CD4-positive, alpha-beta T cell (primary cell): ENCODE measurements at regions not wholly inside any gene's neighbourhood (a gene's known extent, or its start where the extent isn't known, plus 50 kb on each side); places are given as distances from the start of the nearest gene placed in this dataset.

Experiments used
- ATAC-seq: fragments of 200-7000 bp; cut with Tn5 transposase; one replicate; pipeline ENCODE4 v1.10.0; 2022; ENCODE audit warnings: mild to moderate bottlenecking; ENCODE audit not compliant: poor library complexity
- CTCF ChIA-PET: fragments of 350-600 bp; sonication (Branson Sonifier 250); formaldehyde crosslinking; loops from one replicate; lab custom pipeline; 2021; ENCODE audit warnings: antibody characterized with exemption, inconsistent platforms; lab: Charles Lee
- POLR2A ChIA-PET: fragments of 350-600 bp; sonication (Branson Sonifier 250); formaldehyde crosslinking; loops from one replicate; lab custom pipeline; 2021; ENCODE audit warnings: antibody characterized with exemption, inconsistent platforms; lab: Charles Lee
- DNase-seq, 14 experiments: peaks; one replicate each; pipeline ENCODE4 v3.0.0-alpha.2; 2013 to 2020; ENCODE audit warnings: mixed read lengths in 2 of 14
- H3K27ac ChIP-seq, 2 donors: one replicate each; pipeline versions ENCODE4 v1.5.1 to v1.7.0; 2013; ENCODE audit warnings: low read length in 2 of 2, low read depth in 1 of 2, mild to moderate bottlenecking in 1 of 2
- H3K27me3 ChIP-seq, 2 experiments: 1 replicate in 1 of 2; 2 replicates in 1 of 2; pipeline versions ENCODE4 v1.6.1 to v1.7.0; 2013; ENCODE audit warnings: low read length in 2 of 2, control low read depth in 1 of 2, mild to moderate bottlenecking in 1 of 2, moderate library complexity in 1 of 2; ENCODE audit not compliant: insufficient read depth in 2 of 2, control insufficient read depth in 1 of 2
- H3K36me3 ChIP-seq: one replicate; pipeline ENCODE4 v1.6.1; 2013; ENCODE audit warnings: low read length, control low read depth; ENCODE audit not compliant: insufficient read depth
- H3K4me1 ChIP-seq: one replicate; pipeline ENCODE4 v1.6.1; 2013; ENCODE audit warnings: low read length, control low read depth; ENCODE audit not compliant: insufficient read depth
- H3K4me3 ChIP-seq: one replicate; pipeline ENCODE4 v1.5.1; 2013; ENCODE audit warnings: mild to moderate bottlenecking, low read length, moderate library complexity
- H3K9me3 ChIP-seq, 2 experiments: 1 replicate in 1 of 2; 2 replicates in 1 of 2; pipeline versions ENCODE4 v1.6.1 to v1.7.0; 2013; ENCODE audit warnings: low read length in 2 of 2, mild to moderate bottlenecking in 2 of 2, control low read depth in 1 of 2, moderate library complexity in 1 of 2; ENCODE audit not compliant: control insufficient read depth in 1 of 2, insufficient read depth in 1 of 2
- H3K27ac Mint-ChIP-seq: one replicate; pipeline ENCODE4 v1.8.0; 2020; ENCODE audit warnings: mixed read lengths
- H3K27me3 Mint-ChIP-seq: one replicate; pipeline ENCODE4 v1.8.0; 2021; ENCODE audit warnings: mixed read lengths
- H3K36me3 Mint-ChIP-seq: one replicate; pipeline ENCODE4 v1.8.0; 2021; ENCODE audit warnings: low read depth, mixed read lengths
- H3K4me1 Mint-ChIP-seq: one replicate; pipeline ENCODE4 v1.8.0; 2021; ENCODE audit warnings: low read depth, mixed read lengths
- H3K4me3 Mint-ChIP-seq: one replicate; pipeline ENCODE4 v1.8.0; 2020; ENCODE audit warnings: mild to moderate bottlenecking, mixed read lengths
- H3K9me3 Mint-ChIP-seq: one replicate; pipeline ENCODE4 v1.8.0; 2020; ENCODE audit warnings: mixed read lengths
- CTCF ChIP-seq: fragments of 200-600 bp; IDR thresholded peaks from one replicate; pipeline ENCODE4 v1.8.0; 2022; ENCODE audit warnings: antibody characterized with exemption, mild to moderate bottlenecking
- intact Hi-C, 2 experiments: fragments of 100-400 bp; cut with DNase I in 1 of 2; cut with micrococcal nuclease in 1 of 2; formaldehyde crosslinking; loops; one replicate each; pipeline versions ENCODE4 v1.15.1 to v1.9.0; 2023 to 2025; cut with DNase I, micrococcal nuclease

GRCh38 chr16:85190572-85190971 lies 78.3 kb upstream of the CIBAR2 start:
- Histone ChIP-seq H3K9me3 (peaks cover 7 to 37% of the 10 kb centered on the region in 2 experiments), H3K36me3 (no peaks in the 10 kb centered on the region), H3K4me1 (no peaks in the 10 kb centered on the region), H3K4me3 (no peak overlapping the region), H3K27me3 (no peaks in the 10 kb centered on the region), H3K27ac (no peak overlapping the region)
- peaks cover 2% of the 10 kb centered on the region for H3K9me3 Mint-ChIP-seq
- no peaks in the 10 kb centered on the region for H3K27me3 Mint-ChIP-seq
- DNase-seq (no peak), ATAC-seq (no peak)
- no peaks in the 10 kb centered on the region for H3K4me1 Mint-ChIP-seq
- POLR2A ChIA-PET, result no interaction called here
- TF ChIP-seq CTCF, result no peak
- no peak overlapping the region for H3K27ac Mint-ChIP-seq
- CTCF ChIA-PET, result no interaction called here
- no peak overlapping the region for H3K4me3 Mint-ChIP-seq
- intact Hi-C loops, result no loop called here
- H3K36me3 Mint-ChIP-seq, result no peaks in the 10 kb centered on the region

- H3K27ac Mint-ChIP-seq, result no peak overlapping the region
- intact Hi-C loops, result no loop called here
- DNase-seq (no peak), ATAC-seq (no peak)
- ChIA-PET CTCF (no interaction called here), POLR2A (no interaction called here)
- H3K36me3 ChIP-seq, result no peaks in the 10 kb centered on the region
- H3K9me3 ChIP-seq, result peaks cover 7 to 33% of the 10 kb centered on the region in 2 experiments
- no peak for TF ChIP-seq CTCF
- peaks cover 2% of the 10 kb centered on the region for H3K9me3 Mint-ChIP-seq
- H3K36me3 Mint-ChIP-seq, result no peaks in the 10 kb centered on the region
- no peaks in the 10 kb centered on the region for H3K27me3 ChIP-seq
- H3K4me1 Mint-ChIP-seq, result no peaks in the 10 kb centered on the region
- no peak overlapping the region for H3K4me3 Mint-ChIP-seq
- no peak overlapping the region for H3K27ac ChIP-seq
- H3K27me3 Mint-ChIP-seq, result no peaks in the 10 kb centered on the region
- no peak overlapping the region for H3K4me3 ChIP-seq
- H3K4me1 ChIP-seq, result no peaks in the 10 kb centered on the region
Measured at GRCh38 chr16:85191341-85191965, 79.2 kb upstream of the CIBAR2 start.

- Mint-ChIP-seq H3K4me3 (no peak overlapping the region), H3K27ac (no peak overlapping the region), H3K9me3 (peaks cover 2% of the 10 kb centered on the region), H3K27me3 (no peaks in the 10 kb centered on the region), H3K36me3 (no peaks in the 10 kb centered on the region), H3K4me1 (no peaks in the 10 kb centered on the region)
- Histone ChIP-seq H3K4me3 (no peak overlapping the region), H3K4me1 (no peaks in the 10 kb centered on the region), H3K27ac (no peak overlapping the region), H3K9me3 (peaks cover 7 to 26% of the 10 kb centered on the region in 2 experiments), H3K27me3 (no peaks in the 10 kb centered on the region), H3K36me3 (no peaks in the 10 kb centered on the region)
- no peak for ATAC-seq
- no peak for TF ChIP-seq CTCF
- ChIA-PET CTCF (no interaction called here), POLR2A (no interaction called here)
- DNase-seq, result no peak
- intact Hi-C loops, result no loop called here
Measured at GRCh38 chr16:85192238-85193114, 80.2 kb upstream of the CIBAR2 start.
